Transverse colon (tissue), 4 donors: ENCODE measurements at regions not wholly inside any gene's neighbourhood (a gene's known extent, or its start where the extent isn't known, plus 50 kb on each side); places are given as distances from the start of the nearest gene placed in this dataset.

Experiments used
- POLR2A ChIP-seq: fragments of 450-650 bp; IDR thresholded peaks from one replicate; pipeline ENCODE4 v1.6.1; 2016; ENCODE audit warnings: antibody characterized with exemption, mild to moderate bottlenecking, moderate library complexity
- POLR2AphosphoS5 ChIP-seq, 3 donors: sonication (generic); formaldehyde crosslinking; IDR thresholded peaks; one replicate each; pipeline ENCODE4 v1.6.1; 2016; ENCODE audit warnings: antibody characterized with exemption in 3 of 3
- TF ChIP-seq, protein P1 (sequence below), 5 experiments: fragments of 200-600 bp in 3 of 5; fragments of 450-650 bp in 2 of 5; sonication (generic) in 3 of 5; IDR thresholded peaks; 1 replicate in 2 of 5; 2 replicates in 3 of 5; pipeline ENCODE4 v1.5.1; 2016 to 2017; ENCODE audit warnings: antibody characterized with exemption in 5 of 5, inconsistent platforms in 3 of 5, mild to moderate bottlenecking in 2 of 5, moderate library complexity in 1 of 5

DNA sequence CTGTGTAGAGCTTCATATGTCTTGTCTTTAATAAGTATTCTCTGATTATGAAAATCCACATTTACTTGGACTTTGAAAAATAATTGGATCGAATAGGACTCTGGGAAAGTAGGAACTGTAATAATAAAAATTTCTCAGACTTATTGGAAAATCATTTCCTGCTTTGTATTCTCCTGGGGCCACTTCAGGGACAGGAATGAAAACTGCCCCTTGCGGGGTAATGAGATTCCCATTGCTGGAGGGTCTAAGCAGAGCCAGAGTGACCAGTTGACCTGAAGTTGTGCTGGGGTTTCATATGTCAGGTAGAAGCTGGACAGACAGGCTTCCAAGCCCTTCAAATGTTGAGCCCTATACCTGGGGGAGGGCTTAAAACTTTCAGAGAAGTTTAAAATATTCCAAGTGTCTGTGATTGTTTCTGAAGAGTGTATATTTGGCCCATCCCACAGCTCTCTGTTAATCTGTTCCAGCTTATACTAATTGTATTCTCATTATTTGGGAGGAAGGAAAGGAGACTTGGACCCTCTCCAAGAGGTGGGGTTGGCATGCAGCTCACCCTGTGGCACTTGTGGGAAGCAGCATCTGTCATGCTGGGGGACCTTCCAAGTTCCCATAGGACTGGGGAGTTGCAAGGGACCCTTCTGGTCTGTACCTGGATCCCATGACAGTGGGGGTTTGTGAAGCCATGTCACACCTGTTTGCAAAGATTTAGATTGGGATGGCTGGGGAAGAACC lies 268.7 kb upstream of the ATP5MC3 start:
- TF ChIP-seq, protein P1, sequence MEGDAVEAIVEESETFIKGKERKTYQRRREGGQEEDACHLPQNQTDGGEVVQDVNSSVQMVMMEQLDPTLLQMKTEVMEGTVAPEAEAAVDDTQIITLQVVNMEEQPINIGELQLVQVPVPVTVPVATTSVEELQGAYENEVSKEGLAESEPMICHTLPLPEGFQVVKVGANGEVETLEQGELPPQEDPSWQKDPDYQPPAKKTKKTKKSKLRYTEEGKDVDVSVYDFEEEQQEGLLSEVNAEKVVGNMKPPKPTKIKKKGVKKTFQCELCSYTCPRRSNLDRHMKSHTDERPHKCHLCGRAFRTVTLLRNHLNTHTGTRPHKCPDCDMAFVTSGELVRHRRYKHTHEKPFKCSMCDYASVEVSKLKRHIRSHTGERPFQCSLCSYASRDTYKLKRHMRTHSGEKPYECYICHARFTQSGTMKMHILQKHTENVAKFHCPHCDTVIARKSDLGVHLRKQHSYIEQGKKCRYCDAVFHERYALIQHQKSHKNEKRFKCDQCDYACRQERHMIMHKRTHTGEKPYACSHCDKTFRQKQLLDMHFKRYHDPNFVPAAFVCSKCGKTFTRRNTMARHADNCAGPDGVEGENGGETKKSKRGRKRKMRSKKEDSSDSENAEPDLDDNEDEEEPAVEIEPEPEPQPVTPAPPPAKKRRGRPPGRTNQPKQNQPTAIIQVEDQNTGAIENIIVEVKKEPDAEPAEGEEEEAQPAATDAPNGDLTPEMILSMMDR (IDR thresholded peaks at IDR 0.05), result no peak
- TF ChIP-seq POLR2A (no peak), POLR2AphosphoS5 (IDR thresholded peaks at IDR 0.05) (no peak)
